BE2C (cell line): ENCODE measurements at regions not wholly inside any gene's neighbourhood (a gene's known extent, or its start where the extent isn't known, plus 50 kb on each side); places are given as distances from the start of the nearest gene placed in this dataset.

Experiments used
- DNase-seq: peaks from one replicate; pipeline ENCODE4 v3.0.0-alpha.2; 2020
- H3K27me3 ChIP-seq: fragments of 250-450 bp; sonication (Bioruptor Pico); 2 replicates; pipeline ENCODE4 v1.5.1; 2020; ENCODE audit warnings: mild to moderate bottlenecking
- H3K36me3 ChIP-seq: fragments of 250-450 bp; sonication (Bioruptor Pico); 2 replicates; pipeline ENCODE4 v1.5.1; 2020; ENCODE audit warnings: mild to moderate bottlenecking
- H3K4me1 ChIP-seq: fragments of 250-450 bp; sonication (Bioruptor Pico); 2 replicates; pipeline ENCODE4 v1.5.1; 2020
- H3K4me3 ChIP-seq: 2 replicates; pipeline ENCODE4 v1.5.1; 2011; ENCODE audit warnings: low read depth, low read length
- H3K9me3 ChIP-seq: fragments of 250-450 bp; sonication (Bioruptor Pico); 2 replicates; pipeline ENCODE4 v1.5.1; 2020
- CTCF ChIP-seq: IDR thresholded peaks from 2 replicates; pipeline ENCODE4 v1.5.1; 2012; ENCODE audit warnings: mild to moderate bottlenecking, low read depth, low read length

GRCh38 chr4:29005838-29006237 lies 1714.3 kb upstream of the PCDH7 start:
- H3K9me3 ChIP-seq = no peaks in the 10 kb centered on the region
- DNase-seq = no peak
- no peak for TF ChIP-seq CTCF
- no peaks in the 10 kb centered on the region for H3K4me1 ChIP-seq
- no peaks in the 10 kb centered on the region for H3K27me3 ChIP-seq
- no peaks in the 10 kb centered on the region for H3K36me3 ChIP-seq
- H3K4me3 ChIP-seq = no peak overlapping the region

- Histone ChIP-seq H3K27me3 (no peaks in the 10 kb centered on the region), H3K4me1 (no peaks in the 10 kb centered on the region), H3K9me3 (no peaks in the 10 kb centered on the region), H3K36me3 (no peaks in the 10 kb centered on the region), H3K4me3 (no peak overlapping the region)
- DNase-seq = no peak
- no peak for TF ChIP-seq CTCF
These were observed 1710.3 kb upstream of the PCDH7 start for GRCh38 chr4:29009908-29010307.

DNA sequence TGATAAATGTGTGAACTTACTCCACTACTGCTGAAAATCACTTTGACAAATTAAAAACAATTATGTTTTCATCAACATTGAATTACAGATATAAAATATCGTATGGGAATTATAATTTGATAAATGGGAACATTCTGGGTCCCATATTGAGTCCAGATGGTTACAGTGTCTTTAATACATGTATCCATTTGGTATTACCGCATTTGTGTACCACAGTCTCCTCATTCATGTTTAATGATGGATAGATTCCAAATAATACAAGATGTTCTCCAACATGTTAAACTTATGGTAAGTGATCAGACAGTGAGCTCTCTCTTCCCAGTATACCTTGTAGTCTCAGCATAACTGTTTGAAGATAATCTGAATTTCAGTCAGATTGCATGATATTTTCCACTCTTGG lies 1706.8 kb upstream of the PCDH7 start:
- Histone ChIP-seq H3K9me3 (no peaks in the 10 kb centered on the region), H3K27me3 (no peaks in the 10 kb centered on the region), H3K36me3 (no peaks in the 10 kb centered on the region), H3K4me1 (no peaks in the 10 kb centered on the region), H3K4me3 (no peak overlapping the region)
- TF ChIP-seq CTCF = no peak
- no peak for DNase-seq

GRCh38 chr4:29014555-29014954 lies 1705.6 kb upstream of the PCDH7 start:
- H3K27me3 ChIP-seq = no peaks in the 10 kb centered on the region
- TF ChIP-seq CTCF = no peak
- no peaks in the 10 kb centered on the region for H3K36me3 ChIP-seq
- no peaks in the 10 kb centered on the region for H3K9me3 ChIP-seq
- no peak overlapping the region for H3K4me3 ChIP-seq
- H3K4me1 ChIP-seq = no peaks in the 10 kb centered on the region
- DNase-seq = no peak

DNA sequence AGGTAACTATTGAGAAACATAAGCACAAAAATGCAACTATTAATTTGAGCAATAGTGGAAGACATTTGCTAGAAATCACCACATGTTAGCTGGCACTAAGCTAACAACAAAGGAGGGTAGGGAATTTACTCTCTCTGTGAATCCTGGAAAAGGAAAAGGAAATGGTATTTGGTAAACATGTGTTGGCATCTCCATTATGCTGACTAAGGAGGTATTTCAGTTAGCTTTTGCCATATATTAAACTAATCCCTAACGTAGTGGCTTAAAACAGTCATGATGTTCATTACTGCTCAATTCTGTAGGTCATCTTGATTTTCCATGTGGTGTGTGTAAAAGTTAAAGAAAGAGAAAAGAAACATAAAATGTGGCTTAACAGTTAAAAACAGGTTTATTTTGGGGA lies 1686.5 kb upstream of the PCDH7 start:
- Histone ChIP-seq H3K36me3 (no peaks in the 10 kb centered on the region), H3K9me3 (no peaks in the 10 kb centered on the region; the same call in 1 of the 2 replicates), H3K4me1 (no peaks in the 10 kb centered on the region), H3K27me3 (no peaks in the 10 kb centered on the region), H3K4me3 (no peak overlapping the region)
- TF ChIP-seq CTCF = no peak
- DNase-seq = no peak

DNA sequence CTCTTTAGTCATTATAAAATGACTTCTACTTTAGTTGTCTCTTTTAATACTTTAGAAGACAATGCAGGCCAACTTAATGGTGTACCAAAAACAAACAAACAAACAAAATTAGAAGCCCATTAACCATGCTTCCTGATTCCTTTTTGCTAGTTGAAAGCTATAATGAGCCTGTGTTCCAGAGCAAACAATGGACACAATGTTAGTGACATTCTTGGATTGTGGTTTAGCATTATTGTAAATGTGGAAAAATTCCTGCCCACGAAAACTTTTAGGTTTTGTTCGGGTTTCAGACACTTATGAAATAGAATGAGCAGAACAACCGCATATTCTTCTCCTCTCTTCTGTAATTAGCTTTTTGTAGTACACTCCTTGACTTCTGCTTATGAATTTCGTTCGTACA lies 1682.7 kb upstream of the PCDH7 start:
- no peak overlapping the region for H3K4me3 ChIP-seq
- no peaks in the 10 kb centered on the region; the same call in 1 of the 2 replicates for H3K9me3 ChIP-seq
- H3K27me3 ChIP-seq = no peaks in the 10 kb centered on the region
- TF ChIP-seq CTCF = no peak
- DNase-seq = no peak
- no peaks in the 10 kb centered on the region for H3K4me1 ChIP-seq
- no peaks in the 10 kb centered on the region for H3K36me3 ChIP-seq
